WTC11 (cell line): ENCODE measurements at regions not wholly inside any gene's neighbourhood (a gene's known extent, or its start where the extent isn't known, plus 50 kb on each side); places are given as distances from the start of the nearest gene placed in this dataset.
"Not testable (repeated sequence)": the region's sequence is repeated elsewhere in the genome, so short reads cannot be mapped to it uniquely, and the experiment has no call there.

Experiments used
- ATAC-seq: fragments of 200-7000 bp; cut with Tn5 transposase; 2 replicates; pipeline ENCODE4 v1.10.0; 2021; ENCODE audit warnings: mild to moderate bottlenecking, moderate library complexity
- CTCF ChIA-PET: fragments of 300-600 bp; sonication (Branson Sonifier 250); formaldehyde crosslinking; loops from one replicate; lab custom pipeline; 2021; ENCODE audit warnings: antibody characterized with exemption; lab: Charles Lee
- POLR2A ChIA-PET: fragments of 350-600 bp; sonication (Branson Sonifier 250); formaldehyde crosslinking; loops from one replicate; lab custom pipeline; 2021; ENCODE audit warnings: antibody characterized with exemption; lab: Charles Lee
- DNase-seq: peaks from one replicate; pipeline ENCODE4 v3.0.0; 2021; ENCODE audit warnings: low spot score
- H3K27ac Mint-ChIP-seq: 2 replicates; pipeline ENCODE4 v1.8.0; 2021; ENCODE audit warnings: mixed read lengths
- H3K27me3 Mint-ChIP-seq: 2 replicates; pipeline ENCODE4 v1.8.0; 2021; ENCODE audit warnings: low read depth, mild to moderate bottlenecking, moderate library complexity, mixed read lengths
- H3K36me3 Mint-ChIP-seq: 2 replicates; pipeline ENCODE4 v1.8.0; 2021; ENCODE audit warnings: mixed read lengths
- H3K4me1 Mint-ChIP-seq: 2 replicates; pipeline ENCODE4 v1.8.0; 2022; ENCODE audit warnings: mixed read lengths
- H3K4me3 Mint-ChIP-seq: 2 replicates; pipeline ENCODE4 v1.8.0; 2021; ENCODE audit warnings: mild to moderate bottlenecking, moderate library complexity, mixed read lengths
- H3K9me3 Mint-ChIP-seq: 2 replicates; pipeline ENCODE4 v1.8.0; 2021; ENCODE audit warnings: mixed read lengths
- ARID4B ChIP-seq: sonication (generic); formaldehyde crosslinking; IDR thresholded peaks from 2 replicates; pipeline ENCODE4 v1.8.0; 2023; ENCODE audit warnings: missing genetic modification reagents, mild to moderate bottlenecking, borderline replicate concordance
- FOXJ3 ChIP-seq: sonication (generic); formaldehyde crosslinking; IDR thresholded peaks from 2 replicates; pipeline ENCODE4 v1.9.0; 2021; ENCODE audit warnings: missing genetic modification reagents, mild to moderate bottlenecking, borderline replicate concordance
- GTF2I ChIP-seq: fragments of 250-450 bp; sonication (Bioruptor Pico); conservative IDR thresholded peaks from 2 replicates; pipeline ENCODE4 v1.4.0; 2021; ENCODE audit warnings: mild to moderate bottlenecking
- HMGA2 ChIP-seq: fragments of 250-450 bp; sonication (Bioruptor Pico); IDR thresholded peaks from 2 replicates; pipeline ENCODE4 v1.4.0; 2021; ENCODE audit warnings: mild to moderate bottlenecking, moderate library complexity
- MXD4 ChIP-seq: fragments of 250-450 bp; sonication (Bioruptor Pico); IDR thresholded peaks from 2 replicates; pipeline ENCODE4 v1.8.0; 2021; ENCODE audit warnings: mild to moderate bottlenecking, moderate library complexity, borderline replicate concordance
- NFATC4 ChIP-seq: fragments of 250-450 bp; sonication (Bioruptor Pico); IDR thresholded peaks from 2 replicates; pipeline ENCODE4 v1.9.0; 2021; ENCODE audit warnings: mild to moderate bottlenecking
- NR3C1 ChIP-seq: sonication (generic); formaldehyde crosslinking; conservative IDR thresholded peaks from 2 replicates; pipeline ENCODE4 v1.8.1; 2023; ENCODE audit warnings: low read depth, mild to moderate bottlenecking, missing genetic modification reagents
- PRRX2 ChIP-seq: fragments of 250-450 bp; sonication (Bioruptor Pico); IDR thresholded peaks from 2 replicates; pipeline ENCODE4 v1.8.0; 2021; ENCODE audit warnings: mild to moderate bottlenecking
- ZNF396 ChIP-seq: fragments of 250-450 bp; sonication (Bioruptor Pico); IDR thresholded peaks from 2 replicates; pipeline ENCODE4 v1.8.0; 2021; ENCODE audit warnings: mild to moderate bottlenecking, moderate library complexity, borderline replicate concordance
- TF ChIP-seq, protein P1 (sequence below): sonication (generic); formaldehyde crosslinking; IDR thresholded peaks from 2 replicates; pipeline ENCODE4 v1.8.1; 2023; ENCODE audit warnings: mild to moderate bottlenecking, missing genetic modification reagents
- TF ChIP-seq, protein P2 (sequence below): fragments of 250-450 bp; sonication (Bioruptor Pico); IDR thresholded peaks from 2 replicates; pipeline ENCODE4 v1.9.0; 2021; ENCODE audit warnings: mild to moderate bottlenecking, borderline replicate concordance

- TF ChIP-seq ARID4B (CRISPR knock-in tag) (no peak), PRRX2 (CRISPR knock-in tag) (no peak)
Measured at GRCh38 chr4:130029442-130029841, 933.5 kb downstream of the C4orf33 start (continued).

DNA sequence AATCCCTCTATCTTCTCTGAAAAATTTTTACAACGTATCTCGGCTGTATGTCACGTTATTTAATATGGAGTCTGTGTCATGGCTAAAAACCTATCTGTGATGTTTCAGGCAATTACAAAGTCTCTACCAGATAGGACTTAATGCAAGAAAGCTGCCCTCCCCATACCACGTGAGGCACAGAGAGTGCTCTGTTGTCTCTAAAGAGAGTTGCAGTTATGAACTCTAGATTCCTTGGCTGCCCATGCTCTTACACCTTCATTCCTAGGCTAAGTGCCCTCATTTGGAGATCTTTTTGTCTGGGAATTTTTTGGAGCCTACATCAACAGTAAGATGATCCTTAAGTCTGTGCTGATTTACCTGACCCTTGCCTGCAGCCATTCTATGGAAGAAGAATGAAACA lies 935.9 kb downstream of the C4orf33 start:
- Mint-ChIP-seq H3K4me3 (no peak overlapping the region), H3K27ac (peak overlapping the region; percentile 86), H3K4me1 (peaks cover 63% of the 10 kb centered on the region), H3K27me3 (no peaks in the 10 kb centered on the region; the same call in 1 of the 2 replicates), H3K36me3 (peaks cover 22% of the 10 kb centered on the region), H3K9me3 (peaks cover 8% of the 10 kb centered on the region)
- TF ChIP-seq ZNF396 (no peak), FOXJ3 (CRISPR knock-in tag) (no peak), NFATC4 (CRISPR knock-in tag) (no peak), GTF2I (CRISPR knock-in tag) (no peak), MXD4 (CRISPR knock-in tag) (no peak), HMGA2 (CRISPR knock-in tag) (no peak), NR3C1 (no peak)
- TF ChIP-seq, protein P1, sequence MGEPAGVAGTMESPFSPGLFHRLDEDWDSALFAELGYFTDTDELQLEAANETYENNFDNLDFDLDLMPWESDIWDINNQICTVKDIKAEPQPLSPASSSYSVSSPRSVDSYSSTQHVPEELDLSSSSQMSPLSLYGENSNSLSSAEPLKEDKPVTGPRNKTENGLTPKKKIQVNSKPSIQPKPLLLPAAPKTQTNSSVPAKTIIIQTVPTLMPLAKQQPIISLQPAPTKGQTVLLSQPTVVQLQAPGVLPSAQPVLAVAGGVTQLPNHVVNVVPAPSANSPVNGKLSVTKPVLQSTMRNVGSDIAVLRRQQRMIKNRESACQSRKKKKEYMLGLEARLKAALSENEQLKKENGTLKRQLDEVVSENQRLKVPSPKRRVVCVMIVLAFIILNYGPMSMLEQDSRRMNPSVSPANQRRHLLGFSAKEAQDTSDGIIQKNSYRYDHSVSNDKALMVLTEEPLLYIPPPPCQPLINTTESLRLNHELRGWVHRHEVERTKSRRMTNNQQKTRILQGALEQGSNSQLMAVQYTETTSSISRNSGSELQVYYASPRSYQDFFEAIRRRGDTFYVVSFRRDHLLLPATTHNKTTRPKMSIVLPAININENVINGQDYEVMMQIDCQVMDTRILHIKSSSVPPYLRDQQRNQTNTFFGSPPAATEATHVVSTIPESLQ (CRISPR knock-in tag) = no peak
- TF ChIP-seq, protein P2, sequence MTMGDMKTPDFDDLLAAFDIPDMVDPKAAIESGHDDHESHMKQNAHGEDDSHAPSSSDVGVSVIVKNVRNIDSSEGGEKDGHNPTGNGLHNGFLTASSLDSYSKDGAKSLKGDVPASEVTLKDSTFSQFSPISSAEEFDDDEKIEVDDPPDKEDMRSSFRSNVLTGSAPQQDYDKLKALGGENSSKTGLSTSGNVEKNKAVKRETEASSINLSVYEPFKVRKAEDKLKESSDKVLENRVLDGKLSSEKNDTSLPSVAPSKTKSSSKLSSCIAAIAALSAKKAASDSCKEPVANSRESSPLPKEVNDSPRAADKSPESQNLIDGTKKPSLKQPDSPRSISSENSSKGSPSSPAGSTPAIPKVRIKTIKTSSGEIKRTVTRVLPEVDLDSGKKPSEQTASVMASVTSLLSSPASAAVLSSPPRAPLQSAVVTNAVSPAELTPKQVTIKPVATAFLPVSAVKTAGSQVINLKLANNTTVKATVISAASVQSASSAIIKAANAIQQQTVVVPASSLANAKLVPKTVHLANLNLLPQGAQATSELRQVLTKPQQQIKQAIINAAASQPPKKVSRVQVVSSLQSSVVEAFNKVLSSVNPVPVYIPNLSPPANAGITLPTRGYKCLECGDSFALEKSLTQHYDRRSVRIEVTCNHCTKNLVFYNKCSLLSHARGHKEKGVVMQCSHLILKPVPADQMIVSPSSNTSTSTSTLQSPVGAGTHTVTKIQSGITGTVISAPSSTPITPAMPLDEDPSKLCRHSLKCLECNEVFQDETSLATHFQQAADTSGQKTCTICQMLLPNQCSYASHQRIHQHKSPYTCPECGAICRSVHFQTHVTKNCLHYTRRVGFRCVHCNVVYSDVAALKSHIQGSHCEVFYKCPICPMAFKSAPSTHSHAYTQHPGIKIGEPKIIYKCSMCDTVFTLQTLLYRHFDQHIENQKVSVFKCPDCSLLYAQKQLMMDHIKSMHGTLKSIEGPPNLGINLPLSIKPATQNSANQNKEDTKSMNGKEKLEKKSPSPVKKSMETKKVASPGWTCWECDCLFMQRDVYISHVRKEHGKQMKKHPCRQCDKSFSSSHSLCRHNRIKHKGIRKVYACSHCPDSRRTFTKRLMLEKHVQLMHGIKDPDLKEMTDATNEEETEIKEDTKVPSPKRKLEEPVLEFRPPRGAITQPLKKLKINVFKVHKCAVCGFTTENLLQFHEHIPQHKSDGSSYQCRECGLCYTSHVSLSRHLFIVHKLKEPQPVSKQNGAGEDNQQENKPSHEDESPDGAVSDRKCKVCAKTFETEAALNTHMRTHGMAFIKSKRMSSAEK (CRISPR knock-in tag) = no peak
- POLR2A ChIA-PET = no interaction called here
- DNase-seq (no peak), ATAC-seq (no peak)
- CTCF ChIA-PET = no interaction called here

GRCh38 chr4:130033657-130034056 lies 937.7 kb downstream of the C4orf33 start:
- DNase-seq, CTCF ChIA-PET, H3K27me3 Mint-ChIP-seq, H3K27ac Mint-ChIP-seq, H3K4me3 Mint-ChIP-seq, ATAC-seq, POLR2A ChIA-PET: not testable (repeated sequence)
- H3K4me1 Mint-ChIP-seq = peaks cover 50% of the 10 kb centered on the region
- peaks cover 33% of the 10 kb centered on the region for H3K36me3 Mint-ChIP-seq
- H3K9me3 Mint-ChIP-seq = peaks cover 18% of the 10 kb centered on the region
